HG02938 (cell line): ENCODE measurements at regions not wholly inside any gene's neighbourhood (a gene's known extent, or its start where the extent isn't known, plus 50 kb on each side); places are given as distances from the start of the nearest gene placed in this dataset.
"Not testable (repeated sequence)": the region's sequence is repeated elsewhere in the genome, so short reads cannot be mapped to it uniquely, and the experiment has no call there.

ENCODE experiments used
- ATAC-seq: cut with Tn5 transposase; IDR thresholded peaks from one replicate; pipeline ENCODE4 v1.9.1; 2021; ENCODE audit warnings: mild to moderate bottlenecking, moderate library complexity; ENCODE audit not compliant: unreplicated experiment

DNA sequence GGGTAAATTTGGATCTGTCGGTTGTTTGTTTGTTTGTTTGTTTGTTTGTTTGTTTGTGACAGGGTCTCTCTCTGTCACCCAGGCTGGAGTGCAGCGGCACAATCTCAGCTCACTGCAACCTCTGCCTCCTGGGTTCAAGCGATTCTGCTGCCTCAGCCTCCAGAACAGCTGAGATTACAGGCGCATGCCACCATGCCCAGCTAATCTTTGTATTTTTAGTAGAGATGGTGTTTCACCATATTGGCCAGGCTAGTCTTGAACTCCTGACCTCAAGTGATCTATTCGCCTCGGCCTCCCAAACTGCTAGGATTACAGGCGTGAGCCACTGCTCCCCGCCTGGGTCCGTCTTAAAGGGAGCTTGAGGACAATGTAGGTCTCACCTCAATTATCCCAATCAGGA is 95.3 kb upstream of the NAA20 start:
- not testable (repeated sequence) for ATAC-seq

DNA sequence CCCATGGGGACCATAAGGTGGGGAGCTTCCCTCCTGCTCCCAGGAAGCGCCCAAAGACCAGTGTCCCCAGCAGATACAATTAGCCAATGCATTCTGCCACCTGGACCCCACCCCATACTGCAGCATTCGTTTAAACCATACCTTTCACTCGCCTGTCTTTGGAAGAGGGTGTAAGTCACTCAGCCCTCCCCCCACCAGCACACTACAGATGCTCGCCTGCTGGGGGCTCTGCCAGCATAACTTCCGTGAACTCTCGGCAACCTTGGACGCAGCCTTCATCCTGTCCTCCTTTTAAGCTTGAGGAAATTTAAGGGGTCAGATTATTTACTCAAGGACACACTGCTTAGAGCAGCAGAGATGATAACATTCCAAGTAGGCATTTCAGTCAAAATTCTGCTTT is 94.4 kb upstream of the NAA20 start:
- no peak for ATAC-seq

DNA sequence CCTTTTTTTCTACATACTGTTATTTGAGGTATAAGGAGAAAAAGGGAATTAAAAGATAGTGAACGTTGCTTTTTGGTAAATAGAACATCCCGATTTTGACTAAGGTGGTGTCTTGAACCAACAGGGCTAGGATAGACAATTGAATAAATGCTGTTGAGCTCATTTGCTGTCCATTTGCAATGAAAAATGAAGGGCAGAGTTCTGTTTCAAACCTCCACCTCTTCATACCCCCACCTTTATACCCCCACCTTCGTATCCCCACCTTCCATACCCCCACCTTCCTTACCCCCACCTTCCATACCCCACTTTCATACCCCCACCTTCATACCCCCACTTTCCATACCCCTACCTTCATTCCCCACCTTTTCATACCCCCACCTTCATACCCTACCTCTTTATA is 93.4 kb upstream of the NAA20 start:
- ATAC-seq: no peak

- no peak for ATAC-seq
Measured at GRCh38 chr20:19924255-19924654, 92.9 kb upstream of the NAA20 start.

GRCh38 chr20:19926591-19926990 is 90.6 kb upstream of the NAA20 start:
- ATAC-seq: no peak

DNA sequence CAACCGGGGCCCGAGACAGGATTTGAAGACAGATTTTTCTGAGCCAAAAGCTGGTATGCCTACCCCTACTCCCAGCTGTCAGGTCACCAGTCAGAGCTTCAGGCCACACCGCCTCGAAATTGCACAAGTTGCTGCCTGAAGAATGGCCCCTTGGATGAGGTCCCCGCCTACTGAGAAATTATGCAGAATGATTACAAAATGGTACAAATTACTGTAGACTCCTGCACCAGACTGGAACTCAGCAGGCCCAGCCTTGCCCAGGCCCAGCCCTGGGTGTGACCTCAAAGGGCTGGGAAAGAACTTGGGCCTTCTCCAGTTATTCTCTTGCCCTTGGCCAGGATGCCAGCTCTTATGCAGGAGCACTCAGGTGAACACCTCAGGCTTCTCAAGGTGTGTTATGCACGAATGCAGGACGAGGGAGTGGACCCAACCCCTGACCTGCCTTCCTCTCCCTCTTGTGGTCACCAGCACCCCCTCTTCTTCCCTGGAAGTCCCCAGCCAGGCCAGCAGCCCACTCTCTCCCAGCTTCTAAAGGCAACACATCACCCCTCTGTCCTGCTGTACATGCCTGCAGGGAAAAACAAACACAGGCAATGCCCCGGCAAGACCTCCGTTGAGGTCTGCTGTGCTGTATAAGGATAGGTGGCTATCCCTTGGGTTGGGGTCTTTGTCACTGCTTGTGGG is 88.7 kb upstream of the NAA20 start:
- no peak for ATAC-seq

DNA sequence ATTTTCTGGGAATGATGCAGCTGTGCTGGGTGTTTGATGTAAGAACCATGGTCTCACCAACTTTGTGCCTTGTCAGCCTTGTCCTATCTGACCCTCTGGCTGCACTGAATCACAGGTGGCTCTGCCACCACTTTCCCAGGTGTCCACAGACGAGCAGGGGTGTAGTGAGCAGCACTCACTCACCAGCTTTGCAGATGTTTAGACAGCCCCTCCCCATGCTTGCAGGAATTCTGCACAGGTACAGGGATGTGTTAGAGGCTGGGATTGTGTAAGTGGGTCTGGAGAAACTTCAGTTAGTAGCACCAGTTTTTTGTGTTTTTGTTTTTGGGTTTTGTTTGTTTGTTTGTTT is 88.2 kb upstream of the NAA20 start:
- no peak for ATAC-seq

GRCh38 chr20:19929481-19930145 is 87.5 kb upstream of the NAA20 start:
- no peak for ATAC-seq

- no peak for ATAC-seq
Measured at GRCh38 chr20:19930426-19930825, 86.7 kb upstream of the NAA20 start.

- no peak for ATAC-seq
Measured at GRCh38 chr20:19932170-19932667, 84.9 kb upstream of the NAA20 start.

- ATAC-seq: no peak
Measured at GRCh38 chr20:19934792-19935491, 82.2 kb upstream of the NAA20 start.

DNA sequence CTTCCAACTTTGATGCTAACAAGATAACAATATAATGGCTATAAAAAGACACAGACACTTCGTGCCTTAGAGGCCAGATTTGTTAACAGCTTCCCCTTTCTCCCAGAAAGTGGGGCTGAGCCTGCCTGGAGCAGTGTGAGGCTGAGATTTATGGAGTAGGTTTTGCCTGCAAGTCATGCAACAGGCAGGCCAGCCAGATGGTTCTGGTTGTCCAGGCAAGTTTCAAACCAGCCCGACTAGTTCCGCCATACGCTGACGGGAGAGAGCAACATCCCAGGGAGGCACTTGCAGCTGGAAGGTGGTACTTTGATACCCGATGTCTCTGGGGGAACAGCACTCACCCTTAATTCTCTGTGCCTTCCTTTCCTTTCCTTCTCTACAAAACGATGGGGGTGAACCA is 81.3 kb upstream of the NAA20 start:
- no peak for ATAC-seq

GRCh38 chr20:19936466-19937200 is 80.5 kb upstream of the NAA20 start:
- ATAC-seq: no peak

GRCh38 chr20:19937218-19937617 is 79.9 kb upstream of the NAA20 start:
- ATAC-seq: peak; percentile 31

DNA sequence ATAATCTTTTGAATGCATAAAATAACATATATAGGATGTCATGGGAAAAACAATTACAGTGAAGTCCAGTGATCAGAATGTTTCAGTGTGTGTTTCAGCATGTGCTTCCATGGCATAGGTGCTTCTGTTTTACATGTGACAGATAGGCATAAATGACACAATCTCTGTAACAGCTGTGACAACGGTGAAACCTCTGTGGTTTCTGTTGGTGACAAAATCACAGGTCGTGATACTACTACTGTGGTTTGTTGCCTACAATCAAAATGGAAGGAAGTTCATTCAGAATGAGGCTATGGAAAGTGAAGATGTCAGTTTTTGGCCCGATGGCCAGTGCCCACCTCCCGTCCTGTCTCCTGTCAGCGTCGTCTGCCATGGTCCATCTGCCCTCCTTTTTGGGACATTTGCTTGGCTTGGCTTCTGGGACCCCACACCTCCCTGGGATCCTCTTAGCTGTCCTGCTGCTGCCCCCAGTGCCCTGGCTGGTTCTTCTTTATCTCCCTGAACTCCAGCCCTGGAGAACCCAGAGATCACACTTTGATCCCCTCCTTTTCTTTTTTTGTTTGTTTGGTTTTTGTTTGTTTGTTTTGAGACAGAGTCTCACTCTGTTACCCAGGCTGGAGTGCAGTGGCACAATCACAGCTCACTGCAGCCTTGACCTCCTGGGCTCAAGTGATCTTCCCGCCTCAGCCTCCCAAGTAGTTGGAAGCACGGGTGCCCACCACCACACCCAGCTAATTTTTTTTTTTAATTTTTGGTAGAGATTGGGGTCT is 79.3 kb upstream of the NAA20 start:
- peak; percentile 90 for ATAC-seq

DNA sequence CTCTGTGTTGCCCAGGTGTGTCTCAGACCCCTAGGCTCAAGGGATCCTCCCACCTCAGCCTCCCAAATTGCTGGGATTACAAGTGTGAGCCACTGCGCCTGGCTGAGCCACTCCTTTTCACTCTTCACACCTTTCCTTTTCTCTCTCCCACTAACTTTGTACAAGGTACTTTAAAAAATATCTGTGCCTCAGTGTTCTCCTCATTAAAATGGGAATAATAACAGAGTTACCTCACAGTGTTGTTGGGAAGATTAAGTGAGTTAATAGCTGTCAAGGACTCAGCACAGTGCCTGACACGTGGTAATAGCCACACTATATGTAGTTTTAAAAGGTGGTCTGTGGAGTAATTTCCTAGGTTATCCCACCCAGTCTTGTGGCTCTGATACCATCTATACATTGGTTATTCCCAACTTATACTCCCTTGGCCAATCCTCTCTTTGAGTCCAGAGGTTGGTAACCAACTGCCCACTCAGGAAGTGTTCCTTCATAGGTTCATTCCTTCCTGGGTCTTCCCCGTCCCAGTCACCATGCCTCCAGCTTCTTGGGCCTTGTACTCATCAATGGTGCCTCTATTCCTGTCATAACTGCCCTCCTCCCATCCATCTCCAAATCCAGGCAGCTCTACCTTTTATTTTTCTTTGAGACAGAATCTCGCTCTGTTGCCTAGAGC is 78.6 kb upstream of the NAA20 start:
- ATAC-seq: no peak

- ATAC-seq: no peak
Measured at GRCh38 chr20:19940988-19941460, 76.1 kb upstream of the NAA20 start.

- ATAC-seq: no peak
Measured at GRCh38 chr20:19942611-19943010, 74.6 kb upstream of the NAA20 start.

GRCh38 chr20:19943061-19943521 is 74.1 kb upstream of the NAA20 start:
- ATAC-seq: no peak
